ENCODE measurements at regions not wholly inside any gene's neighbourhood (a gene's known extent, or its start where the extent isn't known, plus 50 kb on each side); places are given as distances from the start of the nearest gene placed in this dataset.

- H3K27me3 ChIP-seq (replicated peaks; ENCODE audit: insufficient read depth), result no peaks in the 10 kb centered on the region
- DNase-seq (ENCODE audit: low spot score) (no peak), ATAC-seq (ENCODE audit: insufficient number of reproducible peaks, low FRiP score, low read depth) (no peak)
- H3K4me1 ChIP-seq (ENCODE audit: control insufficient read depth in 1 of 2, low read depth in 2 of 2), result no peaks in the 10 kb centered on the region
- no peaks in the 10 kb centered on the region for H3K9me3 ChIP-seq
- no peak overlapping the region for H3K4me3 ChIP-seq
- H3K36me3 ChIP-seq, result no peaks in the 10 kb centered on the region
- no peak overlapping the region for H3K27ac ChIP-seq
- no peak for TF ChIP-seq CTCF (IDR thresholded peaks at IDR 0.05)
Observed at GRCh38 chr9:24961762-24962161, 416.1 kb upstream of the IZUMO3 start.

- Histone ChIP-seq H3K4me1 (ENCODE audit: control insufficient read depth in 1 of 2, low read depth in 2 of 2) (no peaks in the 10 kb centered on the region), H3K9me3 (no peaks in the 10 kb centered on the region), H3K4me3 (no peak overlapping the region), H3K27ac (no peak overlapping the region), H3K27me3 (replicated peaks; ENCODE audit: insufficient read depth) (no peaks in the 10 kb centered on the region), H3K36me3 (no peaks in the 10 kb centered on the region)
- no peak for DNase-seq (ENCODE audit: low spot score)
- TF ChIP-seq CTCF (IDR thresholded peaks at IDR 0.05), result no peak
- ATAC-seq (ENCODE audit: insufficient number of reproducible peaks, low FRiP score, low read depth), result no peak
Observed at GRCh38 chr9:24953070-24953469, 407.4 kb upstream of the IZUMO3 start.

GRCh38 chr9:24939109-24939850, 393.6 kb upstream of the IZUMO3 start:
- ATAC-seq (ENCODE audit: insufficient number of reproducible peaks, low FRiP score, low read depth), result no peak
- no peak for DNase-seq (ENCODE audit: low spot score)
- no peak for TF ChIP-seq CTCF (IDR thresholded peaks at IDR 0.05)
- Histone ChIP-seq H3K36me3 (no peaks in the 10 kb centered on the region), H3K4me1 (ENCODE audit: control insufficient read depth in 1 of 2, low read depth in 2 of 2) (no peaks in the 10 kb centered on the region), H3K27ac (no peak overlapping the region), H3K9me3 (no peaks in the 10 kb centered on the region), H3K27me3 (replicated peaks; ENCODE audit: insufficient read depth) (no peaks in the 10 kb centered on the region), H3K4me3 (no peak overlapping the region)

GRCh38 chr9:24936117-24936516, 390.4 kb upstream of the IZUMO3 start:
- TF ChIP-seq CTCF (IDR thresholded peaks at IDR 0.05), result no peak
- H3K27me3 ChIP-seq (replicated peaks; ENCODE audit: insufficient read depth), result no peaks in the 10 kb centered on the region
- H3K36me3 ChIP-seq, result no peaks in the 10 kb centered on the region
- H3K4me3 ChIP-seq, result no peak overlapping the region
- no peaks in the 10 kb centered on the region for H3K4me1 ChIP-seq (ENCODE audit: control insufficient read depth in 1 of 2, low read depth in 2 of 2)
- ATAC-seq (ENCODE audit: insufficient number of reproducible peaks, low FRiP score, low read depth) (no peak), DNase-seq (ENCODE audit: low spot score) (no peak)
- no peak overlapping the region for H3K27ac ChIP-seq
- no peaks in the 10 kb centered on the region for H3K9me3 ChIP-seq

GRCh38 chr9:24932785-24933184, 387.1 kb upstream of the IZUMO3 start:
- ATAC-seq (ENCODE audit: insufficient number of reproducible peaks, low FRiP score, low read depth), result no peak
- no peaks in the 10 kb centered on the region for H3K9me3 ChIP-seq
- no peaks in the 10 kb centered on the region for H3K36me3 ChIP-seq
- DNase-seq (ENCODE audit: low spot score), result no peak
- TF ChIP-seq CTCF (IDR thresholded peaks at IDR 0.05), result no peak
- H3K4me1 ChIP-seq (ENCODE audit: control insufficient read depth in 1 of 2, low read depth in 2 of 2), result no peaks in the 10 kb centered on the region
- no peak overlapping the region for H3K4me3 ChIP-seq
- H3K27me3 ChIP-seq (replicated peaks; ENCODE audit: insufficient read depth), result no peaks in the 10 kb centered on the region
- no peak overlapping the region for H3K27ac ChIP-seq

Measured in thoracic aorta (tissue), 2 donors.